ENCODE measurements at regions not wholly inside any gene's neighbourhood (a gene's known extent, or its start where the extent isn't known, plus 50 kb on each side); places are given as distances from the start of the nearest gene placed in this dataset.

DNA sequence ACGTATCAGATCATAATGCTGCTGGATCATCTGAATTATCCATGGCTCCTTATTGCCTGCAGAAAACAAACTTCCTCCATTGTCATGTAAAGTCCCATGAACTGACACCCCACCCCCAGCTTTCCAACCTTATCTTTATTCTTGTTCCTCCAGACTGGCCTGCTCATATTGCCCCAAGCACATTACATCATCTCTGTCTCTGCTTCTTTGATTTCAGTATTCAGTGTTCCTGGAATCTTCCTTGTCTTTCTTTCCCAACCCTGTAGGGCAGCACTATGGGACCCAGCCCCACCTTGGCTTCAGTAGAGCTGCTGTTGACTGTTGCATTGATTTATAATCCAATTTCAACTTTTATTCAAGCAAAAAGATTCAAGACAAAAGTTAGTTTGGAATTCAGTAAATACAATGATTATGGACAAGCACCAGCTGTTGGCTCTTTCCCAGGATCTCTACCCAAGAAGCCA lies 187.5 kb upstream of the ECI2 start:
- ChIA-PET CTCF (no interaction called here), POLR2A (no interaction called here)
- TF ChIP-seq SIN3A (IDR thresholded peaks at IDR 0.05; ENCODE audit: borderline replicate concordance, insufficient read depth, low read depth, low read length) = no peak
- no peak for TF ChIP-seq TCF7L2 (IDR thresholded peaks at IDR 0.05; ENCODE audit: low read depth, low read length)
- TF ChIP-seq POLR2AphosphoS5 (IDR thresholded peaks at IDR 0.05; ENCODE audit: low read depth, low read length) = no peak
- TF ChIP-seq, protein P1, sequence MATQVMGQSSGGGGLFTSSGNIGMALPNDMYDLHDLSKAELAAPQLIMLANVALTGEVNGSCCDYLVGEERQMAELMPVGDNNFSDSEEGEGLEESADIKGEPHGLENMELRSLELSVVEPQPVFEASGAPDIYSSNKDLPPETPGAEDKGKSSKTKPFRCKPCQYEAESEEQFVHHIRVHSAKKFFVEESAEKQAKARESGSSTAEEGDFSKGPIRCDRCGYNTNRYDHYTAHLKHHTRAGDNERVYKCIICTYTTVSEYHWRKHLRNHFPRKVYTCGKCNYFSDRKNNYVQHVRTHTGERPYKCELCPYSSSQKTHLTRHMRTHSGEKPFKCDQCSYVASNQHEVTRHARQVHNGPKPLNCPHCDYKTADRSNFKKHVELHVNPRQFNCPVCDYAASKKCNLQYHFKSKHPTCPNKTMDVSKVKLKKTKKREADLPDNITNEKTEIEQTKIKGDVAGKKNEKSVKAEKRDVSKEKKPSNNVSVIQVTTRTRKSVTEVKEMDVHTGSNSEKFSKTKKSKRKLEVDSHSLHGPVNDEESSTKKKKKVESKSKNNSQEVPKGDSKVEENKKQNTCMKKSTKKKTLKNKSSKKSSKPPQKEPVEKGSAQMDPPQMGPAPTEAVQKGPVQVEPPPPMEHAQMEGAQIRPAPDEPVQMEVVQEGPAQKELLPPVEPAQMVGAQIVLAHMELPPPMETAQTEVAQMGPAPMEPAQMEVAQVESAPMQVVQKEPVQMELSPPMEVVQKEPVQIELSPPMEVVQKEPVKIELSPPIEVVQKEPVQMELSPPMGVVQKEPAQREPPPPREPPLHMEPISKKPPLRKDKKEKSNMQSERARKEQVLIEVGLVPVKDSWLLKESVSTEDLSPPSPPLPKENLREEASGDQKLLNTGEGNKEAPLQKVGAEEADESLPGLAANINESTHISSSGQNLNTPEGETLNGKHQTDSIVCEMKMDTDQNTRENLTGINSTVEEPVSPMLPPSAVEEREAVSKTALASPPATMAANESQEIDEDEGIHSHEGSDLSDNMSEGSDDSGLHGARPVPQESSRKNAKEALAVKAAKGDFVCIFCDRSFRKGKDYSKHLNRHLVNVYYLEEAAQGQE (IDR thresholded peaks at IDR 0.05; ENCODE audit: insufficient read depth in 1 of 2, low read depth in 2 of 2, low read length in 1 of 2) = no peak
- in situ Hi-C loops (cut with HindIII; ENCODE audit: low pct_unique_long_range_greater_than_20kb, low sequenced_read_pairs) (no loop called here), intact Hi-C loops (cut with micrococcal nuclease; ENCODE audit: unreplicated experiment) (no loop called here)
- Histone ChIP-seq H3K27ac (ENCODE audit: low read length) (peak overlapping the region; percentile 57; the same call in 1 of the 2 replicates), H3K4me3 (ENCODE audit: low read depth in 2 of 2, low read length in 2 of 2) (no peak overlapping the region), H3K9me3 (ENCODE audit: control insufficient read depth, insufficient read depth, low read depth, low read length) (no peaks in the 10 kb centered on the region), H3K36me3 (ENCODE audit: control insufficient read depth, insufficient read depth, low read length) (no peaks in the 10 kb centered on the region), H3K4me1 (ENCODE audit: control insufficient read depth, insufficient read depth, low read length) (peaks cover 24% of the 10 kb centered on the region), H3K27me3 (ENCODE audit: control insufficient read depth, insufficient read depth, low read length) (no peaks in the 10 kb centered on the region)
- no peak for ATAC-seq
- DNase-seq (ENCODE audit: low read depth, low spot score) = no peak
- no TSS peak for BruUV-seq (replicated peaks)

DNA sequence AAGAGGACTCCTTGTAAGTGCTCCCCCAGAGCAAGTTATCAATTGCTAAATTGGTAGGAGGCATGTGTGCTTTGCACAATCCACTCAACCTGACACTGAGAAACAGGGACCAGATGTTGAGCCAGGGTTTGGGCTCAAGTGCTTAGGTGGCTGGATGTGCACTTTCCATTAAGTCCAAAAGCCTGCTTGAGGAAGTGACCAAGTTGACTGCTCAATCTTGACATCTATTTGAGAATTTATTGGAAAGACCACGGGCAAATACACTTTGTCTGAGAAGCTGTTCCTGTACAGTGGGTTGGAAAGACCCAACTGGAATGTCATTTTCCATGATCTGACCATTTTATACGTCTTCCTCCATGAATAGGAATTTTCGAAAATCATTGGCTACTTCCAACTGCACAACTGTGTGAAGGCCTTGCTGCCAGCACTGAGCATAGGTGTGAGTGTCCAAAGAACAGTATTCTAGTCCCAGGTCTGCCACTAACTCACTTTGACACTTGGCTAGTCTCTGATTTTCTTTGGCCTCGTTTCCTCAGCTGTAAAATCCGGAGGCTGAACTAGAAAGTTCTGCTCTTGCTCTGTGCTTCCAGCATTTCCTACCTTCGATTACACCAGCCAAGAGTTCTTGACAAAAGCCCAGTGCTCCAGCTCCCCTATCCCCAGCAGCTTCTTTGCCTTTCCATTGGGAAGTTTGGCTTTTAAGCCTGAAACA lies 186.9 kb upstream of the ECI2 start:
- Histone ChIP-seq H3K9me3 (ENCODE audit: control insufficient read depth, insufficient read depth, low read depth, low read length) (no peaks in the 10 kb centered on the region), H3K27me3 (ENCODE audit: control insufficient read depth, insufficient read depth, low read length) (no peaks in the 10 kb centered on the region), H3K36me3 (ENCODE audit: control insufficient read depth, insufficient read depth, low read length) (no peaks in the 10 kb centered on the region), H3K4me1 (ENCODE audit: control insufficient read depth, insufficient read depth, low read length) (peaks cover 24% of the 10 kb centered on the region), H3K4me3 (ENCODE audit: low read depth in 2 of 2, low read length in 2 of 2) (no peak overlapping the region), H3K27ac (ENCODE audit: low read length) (peak overlapping the region; percentile 72; the same call in 1 of the 2 replicates)
- DNase-seq (ENCODE audit: low read depth, low spot score) (no peak), ATAC-seq (no peak)
- BruUV-seq (replicated peaks) = no TSS peak
- CTCF ChIA-PET = no interaction called here
- in situ Hi-C loops (cut with HindIII; ENCODE audit: low pct_unique_long_range_greater_than_20kb, low sequenced_read_pairs) = no loop called here
- intact Hi-C loops (cut with micrococcal nuclease; ENCODE audit: unreplicated experiment) = no loop called here
- POLR2A ChIA-PET = no interaction called here
- no peak for TF ChIP-seq TCF7L2 (IDR thresholded peaks at IDR 0.05; ENCODE audit: low read depth, low read length)
- no peak for TF ChIP-seq SIN3A (IDR thresholded peaks at IDR 0.05; ENCODE audit: borderline replicate concordance, insufficient read depth, low read depth, low read length)
- TF ChIP-seq, protein P1 (IDR thresholded peaks at IDR 0.05; ENCODE audit: insufficient read depth in 1 of 2, low read depth in 2 of 2, low read length in 1 of 2) = no peak
- TF ChIP-seq, protein P2, sequence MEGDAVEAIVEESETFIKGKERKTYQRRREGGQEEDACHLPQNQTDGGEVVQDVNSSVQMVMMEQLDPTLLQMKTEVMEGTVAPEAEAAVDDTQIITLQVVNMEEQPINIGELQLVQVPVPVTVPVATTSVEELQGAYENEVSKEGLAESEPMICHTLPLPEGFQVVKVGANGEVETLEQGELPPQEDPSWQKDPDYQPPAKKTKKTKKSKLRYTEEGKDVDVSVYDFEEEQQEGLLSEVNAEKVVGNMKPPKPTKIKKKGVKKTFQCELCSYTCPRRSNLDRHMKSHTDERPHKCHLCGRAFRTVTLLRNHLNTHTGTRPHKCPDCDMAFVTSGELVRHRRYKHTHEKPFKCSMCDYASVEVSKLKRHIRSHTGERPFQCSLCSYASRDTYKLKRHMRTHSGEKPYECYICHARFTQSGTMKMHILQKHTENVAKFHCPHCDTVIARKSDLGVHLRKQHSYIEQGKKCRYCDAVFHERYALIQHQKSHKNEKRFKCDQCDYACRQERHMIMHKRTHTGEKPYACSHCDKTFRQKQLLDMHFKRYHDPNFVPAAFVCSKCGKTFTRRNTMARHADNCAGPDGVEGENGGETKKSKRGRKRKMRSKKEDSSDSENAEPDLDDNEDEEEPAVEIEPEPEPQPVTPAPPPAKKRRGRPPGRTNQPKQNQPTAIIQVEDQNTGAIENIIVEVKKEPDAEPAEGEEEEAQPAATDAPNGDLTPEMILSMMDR (IDR thresholded peaks at IDR 0.05) = no peak
- no peak for TF ChIP-seq POLR2AphosphoS5 (IDR thresholded peaks at IDR 0.05; ENCODE audit: low read depth, low read length)

All from Panc1 (cell line).